HG03095 (cell line): ENCODE measurements at regions not wholly inside any gene's neighbourhood (a gene's known extent, or its start where the extent isn't known, plus 50 kb on each side); places are given as distances from the start of the nearest gene placed in this dataset.
"Not testable (repeated sequence)": the region's sequence is repeated elsewhere in the genome, so short reads cannot be mapped to it uniquely, and the experiment has no call there.

Source experiments
- ATAC-seq: cut with Tn5 transposase; IDR thresholded peaks from one replicate; pipeline ENCODE4 v1.9.1; 2021; ENCODE audit warnings: moderate library complexity; ENCODE audit not compliant: unreplicated experiment

GRCh38 chr2:138267161-138267901, 234.2 kb upstream of the SPOPL start:
- ATAC-seq, result peak; percentile 71

GRCh38 chr2:138267902-138268254, 233.7 kb upstream of the SPOPL start:
- peak; percentile 24 for ATAC-seq

DNA sequence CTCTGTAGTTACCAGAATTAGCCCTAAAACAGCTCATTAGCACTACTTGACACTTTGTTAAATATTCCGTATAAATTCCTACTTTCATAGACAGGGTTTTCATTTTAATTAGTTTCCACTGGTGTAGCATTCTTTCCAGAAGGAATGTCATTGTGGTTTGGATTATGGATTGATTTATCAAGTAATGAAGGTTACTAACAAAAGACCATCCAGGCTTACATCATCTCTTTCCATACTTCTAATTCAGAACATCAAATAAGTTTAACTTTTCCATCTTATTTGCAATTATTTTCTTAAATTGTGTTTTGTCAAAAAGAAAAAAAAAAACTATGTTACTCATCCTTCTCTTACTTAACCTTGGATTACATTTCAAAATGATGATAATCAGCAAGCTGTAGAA, 231.8 kb upstream of the SPOPL start:
- ATAC-seq, result no peak

DNA sequence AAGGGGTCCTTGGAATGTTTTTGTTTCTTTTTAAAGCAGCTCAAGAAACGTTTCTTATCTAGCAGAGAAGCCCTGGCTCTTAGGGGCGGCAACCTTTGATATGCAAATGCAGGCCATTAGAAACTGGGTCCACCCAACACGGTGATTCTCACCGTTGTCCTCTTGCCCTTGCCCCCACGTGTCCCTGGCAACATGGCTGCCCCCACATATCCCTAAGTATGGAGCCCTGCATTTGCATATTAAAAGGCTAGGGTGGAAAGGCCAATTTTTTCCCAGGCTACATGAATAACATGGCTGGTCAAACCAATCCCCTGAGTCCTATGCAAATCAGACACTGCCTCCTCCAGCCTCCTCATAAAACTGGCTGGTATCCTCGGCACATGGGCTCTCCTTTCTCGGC, 230.1 kb upstream of the SPOPL start:
- no peak for ATAC-seq

- no peak for ATAC-seq
These were observed 228.9 kb upstream of the SPOPL start for GRCh38 chr2:138272524-138273195.

DNA sequence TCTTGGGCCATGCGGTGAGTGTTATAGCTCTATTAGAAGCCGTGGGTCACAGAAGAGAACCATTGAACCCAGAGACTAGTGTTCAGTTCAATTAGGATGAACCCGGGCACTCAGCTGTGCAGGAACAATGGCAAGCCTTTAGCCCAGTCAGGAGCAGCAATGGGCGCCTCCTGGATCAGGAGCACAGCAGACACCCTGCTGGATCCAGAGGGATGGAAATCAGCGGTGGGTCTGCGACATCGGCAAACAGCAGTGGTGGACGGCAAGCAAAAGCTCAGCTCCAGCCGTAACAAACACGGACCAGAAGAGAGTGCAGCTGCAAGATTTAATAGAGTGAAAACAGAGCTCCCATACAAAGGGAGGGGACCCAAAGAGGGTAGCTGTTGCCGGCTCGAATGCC, 228.3 kb upstream of the SPOPL start:
- ATAC-seq, result not testable (repeated sequence)

- no peak for ATAC-seq
These were observed 226.9 kb upstream of the SPOPL start for GRCh38 chr2:138274421-138275291.

DNA sequence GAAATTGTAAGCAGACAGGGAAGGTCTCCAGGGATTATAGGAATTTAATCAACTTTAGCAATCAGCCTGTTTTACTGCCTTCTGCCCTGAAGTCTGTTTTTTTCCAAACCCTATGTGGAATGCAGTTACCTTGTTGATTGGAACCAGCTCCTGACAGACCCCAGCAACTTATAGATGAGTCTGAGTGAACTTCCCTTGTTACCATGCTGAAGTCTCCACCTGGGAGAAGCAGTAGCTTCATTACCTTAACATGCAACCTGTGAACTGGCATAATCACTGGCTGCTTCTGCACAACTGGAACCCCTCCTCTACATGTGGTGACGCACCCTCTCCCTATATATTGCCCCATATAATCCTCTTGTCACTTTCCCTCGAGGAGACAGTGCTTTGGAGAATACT, 226.3 kb upstream of the SPOPL start:
- ATAC-seq, result no peak

GRCh38 chr2:138275881-138276280, 225.7 kb upstream of the SPOPL start:
- no peak for ATAC-seq

GRCh38 chr2:138276339-138276738, 225.2 kb upstream of the SPOPL start:
- no peak for ATAC-seq

DNA sequence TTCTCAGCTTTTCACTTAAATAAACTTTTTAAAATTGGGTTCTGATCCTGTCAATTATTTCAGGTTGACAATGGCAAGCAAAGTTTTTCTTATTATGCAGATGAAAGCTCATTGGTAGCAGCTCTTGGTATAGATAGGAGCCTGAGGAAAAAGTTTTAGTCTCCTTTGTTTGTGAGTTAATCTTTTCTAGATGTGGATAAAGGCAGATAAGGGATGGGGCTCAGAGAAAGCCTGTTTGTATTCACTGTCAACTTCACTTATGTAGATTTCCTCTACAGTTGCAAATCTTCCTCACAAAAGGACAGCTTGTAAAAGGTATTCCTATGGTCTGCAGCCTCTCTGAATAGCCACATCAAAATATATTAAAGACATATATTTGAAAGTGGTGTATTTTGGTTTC, 224.5 kb upstream of the SPOPL start:
- ATAC-seq, result no peak

GRCh38 chr2:138279871-138280270, 221.7 kb upstream of the SPOPL start:
- no peak for ATAC-seq

- no peak for ATAC-seq
These were observed 220.4 kb upstream of the SPOPL start for GRCh38 chr2:138280999-138281695.

GRCh38 chr2:138282014-138282672, 219.4 kb upstream of the SPOPL start:
- no peak for ATAC-seq

GRCh38 chr2:138291805-138292204, 209.8 kb upstream of the SPOPL start:
- no peak for ATAC-seq

- no peak for ATAC-seq
These were observed 208.5 kb upstream of the SPOPL start for GRCh38 chr2:138293045-138293444.

- ATAC-seq, result no peak
These were observed 208.0 kb upstream of the SPOPL start for GRCh38 chr2:138293549-138293948.

GRCh38 chr2:138294451-138294850, 207.1 kb upstream of the SPOPL start:
- no peak for ATAC-seq

DNA sequence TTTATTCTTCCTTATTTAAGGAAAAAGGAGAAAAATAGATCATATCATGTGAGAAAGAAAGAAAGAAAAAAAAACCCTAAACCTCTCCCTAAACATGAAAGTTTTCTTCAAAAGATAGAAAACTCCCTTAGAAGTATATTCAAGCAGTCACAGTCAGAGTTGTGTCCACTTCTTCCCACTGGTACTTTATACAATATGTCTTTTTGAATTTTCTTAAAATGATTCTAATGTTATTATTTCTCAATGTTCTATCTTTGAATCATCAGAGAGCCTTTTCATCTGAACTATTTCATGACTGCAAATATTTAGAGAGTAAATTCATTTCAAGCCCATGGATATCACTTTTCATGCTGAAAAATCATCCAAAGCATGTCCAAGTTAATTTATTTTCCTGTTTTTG, 205.2 kb upstream of the SPOPL start:
- ATAC-seq, result no peak

DNA sequence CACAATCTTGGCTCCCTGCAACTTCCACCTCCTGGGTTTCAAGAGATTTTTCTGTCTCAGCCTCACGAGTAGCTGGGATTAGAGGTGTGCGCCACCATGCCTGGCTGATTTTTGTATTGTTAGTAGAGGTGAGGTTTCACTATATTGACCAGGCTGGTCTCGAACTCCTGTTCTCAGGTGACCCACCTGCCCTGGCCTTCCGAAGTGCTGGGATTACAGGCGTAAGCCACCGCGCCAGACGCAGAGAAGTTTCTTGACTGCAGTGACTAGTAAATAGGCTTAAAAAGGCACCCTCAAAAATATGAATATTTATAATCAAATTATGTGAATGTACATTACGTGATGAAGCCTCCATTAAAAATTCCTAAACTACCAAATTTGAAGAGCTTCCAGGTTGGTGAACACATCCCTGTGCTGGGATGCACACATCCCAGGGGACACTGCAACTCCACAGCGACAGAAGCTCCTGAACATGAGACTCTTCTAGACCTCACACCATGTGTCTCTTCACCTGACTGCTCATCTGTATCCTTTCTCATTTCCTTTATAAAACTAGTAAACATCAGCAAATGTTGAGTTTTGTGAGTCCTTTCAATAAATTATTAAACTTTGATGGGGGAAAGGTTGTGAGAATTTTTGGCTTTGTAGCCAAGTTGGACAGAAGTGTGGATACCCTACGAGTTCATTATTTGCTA, 203.3 kb upstream of the SPOPL start:
- ATAC-seq, result peak; percentile 79
